ENCODE measurements at regions not wholly inside any gene's neighbourhood (a gene's known extent, or its start where the extent isn't known, plus 50 kb on each side); places are given as distances from the start of the nearest gene placed in this dataset.

GRCh38 chr4:186471441-186471840 is 83.9 kb downstream of the MTNR1A start:
- intact Hi-C loops (cut with DNase I): loop anchor here in 5 of 10 donors (5.0 to 10.0 kb wide), 4 partner anchors 111 to 177 kb away; no protein-coding TSS in a partner anchor
- no peak for TF ChIP-seq POLR2A (IDR thresholded peaks at IDR 0.05)
- TF ChIP-seq, protein P1, sequence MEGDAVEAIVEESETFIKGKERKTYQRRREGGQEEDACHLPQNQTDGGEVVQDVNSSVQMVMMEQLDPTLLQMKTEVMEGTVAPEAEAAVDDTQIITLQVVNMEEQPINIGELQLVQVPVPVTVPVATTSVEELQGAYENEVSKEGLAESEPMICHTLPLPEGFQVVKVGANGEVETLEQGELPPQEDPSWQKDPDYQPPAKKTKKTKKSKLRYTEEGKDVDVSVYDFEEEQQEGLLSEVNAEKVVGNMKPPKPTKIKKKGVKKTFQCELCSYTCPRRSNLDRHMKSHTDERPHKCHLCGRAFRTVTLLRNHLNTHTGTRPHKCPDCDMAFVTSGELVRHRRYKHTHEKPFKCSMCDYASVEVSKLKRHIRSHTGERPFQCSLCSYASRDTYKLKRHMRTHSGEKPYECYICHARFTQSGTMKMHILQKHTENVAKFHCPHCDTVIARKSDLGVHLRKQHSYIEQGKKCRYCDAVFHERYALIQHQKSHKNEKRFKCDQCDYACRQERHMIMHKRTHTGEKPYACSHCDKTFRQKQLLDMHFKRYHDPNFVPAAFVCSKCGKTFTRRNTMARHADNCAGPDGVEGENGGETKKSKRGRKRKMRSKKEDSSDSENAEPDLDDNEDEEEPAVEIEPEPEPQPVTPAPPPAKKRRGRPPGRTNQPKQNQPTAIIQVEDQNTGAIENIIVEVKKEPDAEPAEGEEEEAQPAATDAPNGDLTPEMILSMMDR (IDR thresholded peaks at IDR 0.05): no peak

DNA sequence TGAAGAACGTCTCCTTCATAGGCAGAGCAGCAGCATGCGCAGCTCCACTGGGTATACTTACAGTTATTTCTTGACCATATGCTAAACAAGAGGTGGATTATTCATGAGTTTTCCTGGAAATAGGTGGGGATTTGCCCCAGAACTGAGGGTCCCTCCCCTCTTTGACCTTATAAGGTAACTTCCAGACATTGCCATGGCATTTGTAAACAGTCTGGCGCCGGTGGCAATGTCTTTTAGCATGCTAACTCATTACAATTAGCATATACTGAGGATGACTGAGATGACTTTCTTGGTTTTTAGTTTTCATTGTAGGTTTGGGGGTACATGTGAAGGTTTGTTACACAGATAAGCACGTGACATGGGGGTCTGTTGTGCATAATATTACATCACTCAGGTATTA is 97.3 kb downstream of the MTNR1A start:
- intact Hi-C loops (cut with DNase I): no loop called here

More at GRCh38 chr4:186471441-186471840, 83.9 kb downstream of the MTNR1A start:
- no peak for DNase-seq
- Histone ChIP-seq H3K4me1 (no peaks in the 10 kb centered on the region), H3K27me3 (peaks cover 0 to 5% (median 0%) of the 10 kb centered on the region in 9 donors), H3K27ac (no peak overlapping the region), H3K9me3 (no peaks in the 10 kb centered on the region), H3K36me3 (no peaks in the 10 kb centered on the region), H3K4me3 (no peak overlapping the region)
- ATAC-seq: no peak
- WGBS, 4 donors: 59 to 79% (median 71%) methylated on average over 3 of the region's 3 CpGs

GRCh38 chr4:186451982-186452381 is 103.4 kb downstream of the MTNR1A start:
- H3K27ac ChIP-seq: no peak overlapping the region
- no peaks in the 10 kb centered on the region for H3K36me3 ChIP-seq
- no peak for DNase-seq
- peaks cover 0 to 38% (median 20%) of the 10 kb centered on the region in 12 donors for H3K9me3 ChIP-seq
- intact Hi-C loops (cut with DNase I): no loop called here
- H3K4me1 ChIP-seq: no peaks in the 10 kb centered on the region
- H3K27me3 ChIP-seq: no peaks in the 10 kb centered on the region
- no peak overlapping the region for H3K4me3 ChIP-seq
- no peak for ATAC-seq
- 64 to 75% (median 72%) methylated on average over 2 of the region's 2 CpGs for WGBS, 4 donors
- TF ChIP-seq, protein P1 (IDR thresholded peaks at IDR 0.05): no peak
- TF ChIP-seq POLR2A (IDR thresholded peaks at IDR 0.05): no peak

More for the DNA sequence above, 97.3 kb downstream of the MTNR1A start:
- 72 to 82% (median 78%) methylated on average over 5 of the region's 5 CpGs for WGBS, 4 donors
- ATAC-seq (no peak), DNase-seq (no peak)
- Histone ChIP-seq H3K36me3 (no peaks in the 10 kb centered on the region), H3K4me3 (no peak overlapping the region), H3K27me3 (peaks cover 0 to 13% (median 0%) of the 10 kb centered on the region in 9 donors), H3K27ac (no peak overlapping the region), H3K9me3 (peaks cover 0 to 9% (median under 1%) of the 10 kb centered on the region in 12 donors), H3K4me1 (no peaks in the 10 kb centered on the region)
- TF ChIP-seq, protein P1 (IDR thresholded peaks at IDR 0.05): no peak
- no peak for TF ChIP-seq POLR2A (IDR thresholded peaks at IDR 0.05)

DNA sequence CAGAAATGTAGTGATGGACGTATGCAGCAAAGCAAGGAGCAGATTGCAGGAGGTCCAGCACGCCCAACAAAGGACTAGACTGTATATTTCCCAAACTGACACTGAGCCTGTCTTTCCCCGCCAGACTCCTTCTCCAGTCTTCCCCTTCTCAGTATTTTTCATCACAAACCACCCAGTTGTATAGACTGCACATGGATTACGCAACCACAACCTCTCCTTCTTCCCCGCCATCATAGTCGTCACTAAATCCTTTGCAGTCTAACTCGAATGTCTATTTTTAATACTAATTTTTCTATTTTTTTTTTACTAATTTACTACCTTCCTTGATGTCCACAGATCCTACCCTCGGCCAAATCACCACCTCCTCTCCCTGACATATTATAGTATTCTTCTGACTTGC is 105.4 kb downstream of the MTNR1A start:
- no peaks in the 10 kb centered on the region for H3K27me3 ChIP-seq
- intact Hi-C loops (cut with DNase I): no loop called here
- ATAC-seq (no peak), DNase-seq (no peak)
- peaks cover 0 to 38% (median 20%) of the 10 kb centered on the region in 12 donors for H3K9me3 ChIP-seq
- H3K4me3 ChIP-seq: no peak overlapping the region
- H3K36me3 ChIP-seq: no peaks in the 10 kb centered on the region
- WGBS, 4 donors: 70 to 85% (median 79%) methylated on average over 8 of the region's 8 CpGs
- no peak overlapping the region for H3K27ac ChIP-seq
- no peaks in the 10 kb centered on the region for H3K4me1 ChIP-seq
- TF ChIP-seq POLR2A (IDR thresholded peaks at IDR 0.05): no peak
- TF ChIP-seq, protein P1 (IDR thresholded peaks at IDR 0.05): no peak
